ENCODE measurements at regions not wholly inside any gene's neighbourhood (a gene's known extent, or its start where the extent isn't known, plus 50 kb on each side); places are given as distances from the start of the nearest gene placed in this dataset.

DNA sequence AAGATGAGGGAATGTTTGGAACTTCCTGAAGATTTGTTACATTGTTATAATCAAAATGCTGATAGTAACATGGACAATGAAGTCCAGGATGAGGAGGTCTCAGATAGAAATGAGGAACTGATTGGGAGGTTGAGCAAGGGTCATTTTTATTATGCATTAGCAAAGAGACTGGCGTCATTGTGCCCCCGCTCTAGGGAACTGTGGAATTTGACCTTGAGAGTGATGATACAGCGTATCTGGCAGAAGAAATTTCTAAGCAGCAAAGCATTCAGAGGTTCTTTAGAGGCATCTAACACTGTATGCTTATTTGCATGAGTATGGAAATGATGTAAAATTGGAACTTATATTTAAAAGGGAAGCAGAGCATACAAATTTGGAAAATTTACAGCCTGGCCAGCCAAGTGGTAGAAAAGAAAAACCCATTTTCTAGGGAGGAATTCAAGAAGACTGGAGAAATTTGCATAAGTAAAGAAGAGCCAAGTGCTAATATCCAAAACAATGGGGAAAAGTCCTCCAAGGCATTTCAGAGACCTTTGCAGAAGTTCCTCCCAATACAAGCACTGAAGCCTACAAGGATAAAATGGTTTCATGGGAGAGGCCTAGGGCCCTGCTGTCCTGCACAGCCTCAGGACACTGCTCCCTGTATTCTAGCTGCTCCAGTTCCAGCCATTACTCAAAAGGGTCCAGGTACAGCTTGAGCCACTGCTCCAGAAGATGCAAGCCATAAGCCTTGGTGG is 483.0 kb upstream of the NDST4 start:
- H3K79me2 ChIP-seq (ENCODE audit: low read length) = no peaks in the 10 kb centered on the region
- no peak overlapping the region for H3K4me2 ChIP-seq (ENCODE audit: low read length)
- no peaks in the 10 kb centered on the region for H3K9me2 ChIP-seq (replicated peaks; ENCODE audit: low read length)
- H3F3A ChIP-seq (ENCODE audit: low read length, unreplicated experiment) = no peaks in the 10 kb centered on the region
- no peaks in the 10 kb centered on the region for H3K27me3 ChIP-seq (ENCODE audit: low read length)
- H2AFZ ChIP-seq (ENCODE audit: low read length) = no peak overlapping the region
- CTCF ChIA-PET = no interaction called here
- no peak for DNase-seq
- no peak overlapping the region for H3K27ac ChIP-seq (ENCODE audit: low read length)
- intact Hi-C loops (cut with micrococcal nuclease) = no loop called here
- no peak overlapping the region for H3K9ac ChIP-seq (ENCODE audit: low read length)
- no peaks in the 10 kb centered on the region for H3K9me3 ChIP-seq (ENCODE audit: low read length)
- POLR2A ChIA-PET (ENCODE audit: unreplicated experiment) = no interaction called here
- TF ChIP-seq EZH2 (IDR thresholded peaks at IDR 0.05; ENCODE audit: low read length, unreplicated experiment) (no peak), EZH2phosphoT487 (IDR thresholded peaks at IDR 0.05; ENCODE audit: borderline replicate concordance, low read length) (no peak)
- TF ChIP-seq, protein P1, sequence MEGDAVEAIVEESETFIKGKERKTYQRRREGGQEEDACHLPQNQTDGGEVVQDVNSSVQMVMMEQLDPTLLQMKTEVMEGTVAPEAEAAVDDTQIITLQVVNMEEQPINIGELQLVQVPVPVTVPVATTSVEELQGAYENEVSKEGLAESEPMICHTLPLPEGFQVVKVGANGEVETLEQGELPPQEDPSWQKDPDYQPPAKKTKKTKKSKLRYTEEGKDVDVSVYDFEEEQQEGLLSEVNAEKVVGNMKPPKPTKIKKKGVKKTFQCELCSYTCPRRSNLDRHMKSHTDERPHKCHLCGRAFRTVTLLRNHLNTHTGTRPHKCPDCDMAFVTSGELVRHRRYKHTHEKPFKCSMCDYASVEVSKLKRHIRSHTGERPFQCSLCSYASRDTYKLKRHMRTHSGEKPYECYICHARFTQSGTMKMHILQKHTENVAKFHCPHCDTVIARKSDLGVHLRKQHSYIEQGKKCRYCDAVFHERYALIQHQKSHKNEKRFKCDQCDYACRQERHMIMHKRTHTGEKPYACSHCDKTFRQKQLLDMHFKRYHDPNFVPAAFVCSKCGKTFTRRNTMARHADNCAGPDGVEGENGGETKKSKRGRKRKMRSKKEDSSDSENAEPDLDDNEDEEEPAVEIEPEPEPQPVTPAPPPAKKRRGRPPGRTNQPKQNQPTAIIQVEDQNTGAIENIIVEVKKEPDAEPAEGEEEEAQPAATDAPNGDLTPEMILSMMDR (conservative IDR thresholded peaks at IDR 0.05; ENCODE audit: low read depth, low read length) = no peak
- no peak for ATAC-seq
- no peaks in the 10 kb centered on the region for H3K36me3 ChIP-seq (ENCODE audit: low read depth, low read length)
- no peak overlapping the region for H3K4me3 ChIP-seq (ENCODE audit: low read length)
- BruUV-seq (replicated peaks) = no TSS peak
- H3K4me1 ChIP-seq (ENCODE audit: insufficient read depth, low read length) = no peaks in the 10 kb centered on the region
- H4K20me1 ChIP-seq (ENCODE audit: low read length) = no peaks in the 10 kb centered on the region

- TF ChIP-seq, protein P1 (conservative IDR thresholded peaks at IDR 0.05; ENCODE audit: low read depth, low read length) = no peak
- no peak for TF ChIP-seq EZH2 (IDR thresholded peaks at IDR 0.05; ENCODE audit: low read length, unreplicated experiment)
- no peak for TF ChIP-seq EZH2phosphoT487 (IDR thresholded peaks at IDR 0.05; ENCODE audit: borderline replicate concordance, low read length)
- Histone ChIP-seq H3F3A (ENCODE audit: low read length, unreplicated experiment) (no peaks in the 10 kb centered on the region), H3K9me2 (replicated peaks; ENCODE audit: low read length) (no peaks in the 10 kb centered on the region), H3K27me3 (ENCODE audit: low read length) (no peaks in the 10 kb centered on the region), H3K9ac (ENCODE audit: low read length) (no peak overlapping the region), H3K79me2 (ENCODE audit: low read length) (no peaks in the 10 kb centered on the region), H3K27ac (ENCODE audit: low read length) (no peak overlapping the region), H2AFZ (ENCODE audit: low read length) (no peak overlapping the region), H3K4me1 (ENCODE audit: insufficient read depth, low read length) (no peaks in the 10 kb centered on the region), H3K4me2 (ENCODE audit: low read length) (no peak overlapping the region), H4K20me1 (ENCODE audit: low read length) (no peaks in the 10 kb centered on the region), H3K36me3 (ENCODE audit: low read depth, low read length) (no peaks in the 10 kb centered on the region), H3K4me3 (ENCODE audit: low read length) (no peak overlapping the region), H3K9me3 (ENCODE audit: low read length) (no peaks in the 10 kb centered on the region)
- ATAC-seq (no peak), DNase-seq (no peak)
- no TSS peak for BruUV-seq (replicated peaks)
- POLR2A ChIA-PET (ENCODE audit: unreplicated experiment) = no interaction called here
- intact Hi-C loops (cut with micrococcal nuclease) = no loop called here
- CTCF ChIA-PET = no interaction called here
These were observed 467.5 kb upstream of the NDST4 start for GRCh38 chr4:115580901-115581300.

- POLR2A ChIA-PET (ENCODE audit: unreplicated experiment) = no interaction called here
- H3K79me2 ChIP-seq (ENCODE audit: low read length) = no peaks in the 10 kb centered on the region
- no TSS peak for BruUV-seq (replicated peaks)
- no peaks in the 10 kb centered on the region for H3K9me3 ChIP-seq (ENCODE audit: low read length)
- no peaks in the 10 kb centered on the region for H3F3A ChIP-seq (ENCODE audit: low read length, unreplicated experiment)
- H2AFZ ChIP-seq (ENCODE audit: low read length) = no peak overlapping the region
- no peaks in the 10 kb centered on the region for H3K36me3 ChIP-seq (ENCODE audit: low read depth, low read length)
- TF ChIP-seq, protein P1 (conservative IDR thresholded peaks at IDR 0.05; ENCODE audit: low read depth, low read length) = no peak
- TF ChIP-seq EZH2 (IDR thresholded peaks at IDR 0.05; ENCODE audit: low read length, unreplicated experiment) = no peak
- no peak for TF ChIP-seq EZH2phosphoT487 (IDR thresholded peaks at IDR 0.05; ENCODE audit: borderline replicate concordance, low read length)
- H3K9me2 ChIP-seq (replicated peaks; ENCODE audit: low read length) = no peaks in the 10 kb centered on the region
- no peak overlapping the region for H3K9ac ChIP-seq (ENCODE audit: low read length)
- no peaks in the 10 kb centered on the region for H3K4me1 ChIP-seq (ENCODE audit: insufficient read depth, low read length)
- CTCF ChIA-PET = no interaction called here
- no peaks in the 10 kb centered on the region for H3K27me3 ChIP-seq (ENCODE audit: low read length)
- intact Hi-C loops (cut with micrococcal nuclease) = no loop called here
- no peak overlapping the region for H3K4me2 ChIP-seq (ENCODE audit: low read length)
- H3K27ac ChIP-seq (ENCODE audit: low read length) = no peak overlapping the region
- DNase-seq (no peak), ATAC-seq (no peak)
- no peak overlapping the region for H3K4me3 ChIP-seq (ENCODE audit: low read length)
- H4K20me1 ChIP-seq (ENCODE audit: low read length) = no peaks in the 10 kb centered on the region
These were observed 462.4 kb upstream of the NDST4 start for GRCh38 chr4:115575851-115576250.

All from PC-3 (cell line).